H1 (cell line): ENCODE measurements at regions not wholly inside any gene's neighbourhood (a gene's known extent, or its start where the extent isn't known, plus 50 kb on each side); places are given as distances from the start of the nearest gene placed in this dataset.

Experiments used
- CTCF ChIA-PET: fragments of 300-600 bp; sonication (Branson Sonifier 250); formaldehyde crosslinking; loops from one replicate; lab custom pipeline; 2021; ENCODE audit not compliant: partially characterized antibody; lab: Charles Lee
- POLR2A ChIA-PET: fragments of 300-600 bp; sonication (Branson Sonifier 250); formaldehyde crosslinking; loops from one replicate; lab custom pipeline; 2021; ENCODE audit warnings: inconsistent platforms; ENCODE audit not compliant: partially characterized antibody; lab: Charles Lee
- DNase-seq, 2 experiments: peaks; one replicate each; pipeline versions ENCODE4 v3.0.0 to v3.0.0-alpha.2; 2010 to 2022; ENCODE audit warnings: low spot score in 2 of 2, low read depth in 1 of 2, mixed read lengths in 1 of 2
- FAIRE-seq: peaks from 2 replicates; lab custom pipeline; 2011; peaks lifted over from hg19 to GRCh38; lab: Jason Lieb, UNC
- H2AFZ ChIP-seq: 2 replicates; pipeline ENCODE4 v1.8.1; 2012; ENCODE audit warnings: low read length, inconsistent platforms
- H2AK5ac ChIP-seq: 2 replicates; pipeline ENCODE4 v1.6.1; 2013; ENCODE audit warnings: low read depth, low read length
- H2BK120ac ChIP-seq: replicated peaks from 2 replicates; pipeline ENCODE3; 2013; ENCODE audit warnings: low read depth, low read length, inconsistent platforms
- H2BK12ac ChIP-seq: 2 replicates; pipeline ENCODE4 v1.6.1; 2013; ENCODE audit warnings: low read depth, low read length
- H2BK15ac ChIP-seq: 2 replicates; pipeline ENCODE4 v1.6.1; 2013; ENCODE audit warnings: low read length
- H2BK20ac ChIP-seq: 2 replicates; pipeline ENCODE4 v1.6.1; 2013; ENCODE audit warnings: low read length
- H2BK5ac ChIP-seq: 2 replicates; pipeline ENCODE4 v1.6.1; 2013; ENCODE audit warnings: low read depth, low read length
- H3K14ac ChIP-seq: 2 replicates; pipeline ENCODE4 v1.6.1; 2013; ENCODE audit warnings: inconsistent platforms; ENCODE audit not compliant: insufficient read length
- H3K18ac ChIP-seq: 2 replicates; pipeline ENCODE4 v1.6.1; 2013; ENCODE audit warnings: low read length; ENCODE audit errors: extremely low read depth
- H3K23ac ChIP-seq: 2 replicates; pipeline ENCODE4 v1.6.1; 2013; ENCODE audit warnings: inconsistent platforms; ENCODE audit not compliant: insufficient read length
- H3K23me2 ChIP-seq: 2 replicates; pipeline ENCODE4 v1.6.1; 2013; ENCODE audit warnings: low read depth, low read length
- H3K27ac ChIP-seq: 2 replicates; pipeline ENCODE4 v1.6.1; 2011; ENCODE audit warnings: low read depth, low read length, inconsistent platforms
- H3K27me3 ChIP-seq, 4 experiments: replicated peaks in 1 of 4; 1 replicate in 1 of 4; 2 replicates in 3 of 4; pipeline versions ENCODE4 v1.6.1 to v1.8.1; 2011 to 2013; ENCODE audit warnings: low read length in 3 of 4, mild to moderate bottlenecking in 3 of 4, inconsistent platforms in 2 of 4, mixed read lengths in 2 of 4, moderate library complexity in 1 of 4; ENCODE audit not compliant: control insufficient read depth in 3 of 4, insufficient read depth in 3 of 4; ENCODE audit errors: extremely low read depth in 1 of 4
- H3K36me3 ChIP-seq, 4 experiments: 2 replicates each; pipeline versions ENCODE4 v1.6.1 to v1.8.1; 2011 to 2013; ENCODE audit warnings: mild to moderate bottlenecking in 4 of 4, low read length in 3 of 4, moderate library complexity in 2 of 4, control low read depth in 1 of 4, inconsistent platforms in 1 of 4; ENCODE audit not compliant: insufficient read depth in 4 of 4, control insufficient read depth in 2 of 4
- H3K4ac ChIP-seq: replicated peaks from 2 replicates; pipeline ENCODE3; 2013; ENCODE audit warnings: low read length, low read depth, mixed read lengths, inconsistent platforms; ENCODE audit not compliant: insufficient read length
- H3K4me1 ChIP-seq, 4 experiments: replicated peaks in 1 of 4; 1 replicate in 1 of 4; 2 replicates in 3 of 4; pipeline versions ENCODE4 v1.6.1 to v1.8.1; 2011 to 2013; ENCODE audit warnings: low read length in 3 of 4, inconsistent platforms in 2 of 4, mixed read lengths in 1 of 4; ENCODE audit not compliant: insufficient read depth in 4 of 4, control insufficient read depth in 3 of 4
- H3K4me2 ChIP-seq, 2 experiments: 2 replicates each; pipeline versions ENCODE4 v1.6.1 to v1.8.1; 2011 to 2013; ENCODE audit warnings: low read depth in 2 of 2, low read length in 2 of 2, control low read depth in 1 of 2, inconsistent platforms in 1 of 2, mild to moderate bottlenecking in 1 of 2; ENCODE audit not compliant: insufficient read depth in 1 of 2
- H3K4me3 ChIP-seq, 4 experiments: fragments of 200-600, 300-600 bp in 1 of 4; sonication (generic), shearing (Covaris generic), sonication (Bioruptor Twin) in 1 of 4; 2 replicates each; pipeline versions ENCODE4 v1.5.1 to v1.8.1; 2011 to 2016; ENCODE audit warnings: low read length in 4 of 4, low read depth in 3 of 4, control low read depth in 2 of 4, inconsistent platforms in 2 of 4, mild to moderate bottlenecking in 2 of 4, mixed read lengths in 1 of 4, moderate library complexity in 1 of 4; ENCODE audit not compliant: insufficient read depth in 2 of 4; ENCODE audit errors: extremely low read depth in 1 of 4
- H3K56ac ChIP-seq: replicated peaks from 2 replicates; pipeline ENCODE3; 2013; ENCODE audit warnings: low read depth, mild to moderate bottlenecking, mixed read lengths, low read length, inconsistent platforms; ENCODE audit not compliant: insufficient read length
- H3K79me1 ChIP-seq: 2 replicates; pipeline ENCODE4 v1.6.1; 2013; ENCODE audit warnings: low read depth, low read length, control low read depth
- H3K79me2 ChIP-seq, 2 experiments: 2 replicates each; pipeline versions ENCODE4 v1.6.1 to v1.8.1; 2012 to 2013; ENCODE audit warnings: low read length in 2 of 2, mild to moderate bottlenecking in 2 of 2, inconsistent platforms in 1 of 2; ENCODE audit not compliant: insufficient read depth in 2 of 2, control insufficient read depth in 1 of 2
- H3K9ac ChIP-seq, 4 experiments: replicated peaks in 1 of 4; 1 replicate in 1 of 4; 2 replicates in 3 of 4; pipeline versions ENCODE4 v1.6.1 to v1.8.1; 2011 to 2013; ENCODE audit warnings: low read depth in 3 of 4, low read length in 3 of 4, control low read depth in 2 of 4, mild to moderate bottlenecking in 2 of 4, moderate library complexity in 2 of 4, inconsistent platforms in 1 of 4; ENCODE audit errors: extremely low read depth in 1 of 4
- H3K9me3 ChIP-seq, 2 experiments: 2 replicates each; pipeline versions ENCODE4 v1.6.1 to v1.8.1; 2012 to 2013; ENCODE audit warnings: mild to moderate bottlenecking in 2 of 2, moderate library complexity in 2 of 2, control low read depth in 1 of 2, inconsistent platforms in 1 of 2, low read depth in 1 of 2, low read length in 1 of 2, mixed read lengths in 1 of 2; ENCODE audit not compliant: insufficient read depth in 2 of 2
- H4K20me1 ChIP-seq, 2 experiments: replicated peaks in 1 of 2; 2 replicates each; pipeline versions ENCODE3 to v1.8.1; 2011 to 2013; ENCODE audit warnings: inconsistent platforms in 2 of 2, low read length in 2 of 2, mild to moderate bottlenecking in 1 of 2; ENCODE audit not compliant: insufficient read depth in 2 of 2, control insufficient read depth in 1 of 2
- H4K5ac ChIP-seq: 2 replicates; pipeline ENCODE4 v1.6.1; 2013; ENCODE audit warnings: low read length, low read depth, mixed read lengths, inconsistent platforms; ENCODE audit not compliant: insufficient read length
- H4K8ac ChIP-seq: 2 replicates; pipeline ENCODE4 v1.8.0; 2013; ENCODE audit warnings: mild to moderate bottlenecking, moderate library complexity, low read length, inconsistent platforms; ENCODE audit not compliant: insufficient read depth; ENCODE audit errors: extremely low read depth
- H4K91ac ChIP-seq: replicated peaks from 2 replicates; pipeline ENCODE3; 2013; ENCODE audit warnings: low read length, mixed read lengths, inconsistent platforms; ENCODE audit not compliant: insufficient read length
- ASH2L ChIP-seq: fragments of 200-600, 300-600 bp; sonication (generic); IDR thresholded peaks from one replicate; pipeline ENCODE4 v1.7.1; 2017; ENCODE audit warnings: low read length
- BRCA1 ChIP-seq: IDR thresholded peaks from 2 replicates; pipeline ENCODE4 v1.6.1; 2012; ENCODE audit warnings: low read depth, low read length, improper control_type of control experiment
- EZH2 ChIP-seq: fragments of 200-600 bp; sonication (generic); IDR thresholded peaks from 2 replicates; pipeline ENCODE4 v1.7.1; 2012; ENCODE audit warnings: low read depth, mild to moderate bottlenecking, moderate library complexity, low read length, inconsistent platforms; ENCODE audit not compliant: severe bottlenecking
- FOSL1 ChIP-seq: IDR thresholded peaks from 2 replicates; pipeline ENCODE4 v1.6.1; 2011; ENCODE audit warnings: mild to moderate bottlenecking, low read depth, low read length, moderate library complexity; ENCODE audit not compliant: insufficient read depth
- GTF2F1 ChIP-seq: IDR thresholded peaks from 2 replicates; pipeline ENCODE4 v1.6.1; 2012; ENCODE audit warnings: low read depth, low read length, improper control_type of control experiment, borderline replicate concordance
- HDAC2 ChIP-seq, 2 experiments: fragments of 300-600 bp in 1 of 2; sonication (generic) in 1 of 2; IDR thresholded peaks; 2 replicates each; pipeline ENCODE4 v1.6.1; 2011 to 2012; ENCODE audit warnings: low read depth in 2 of 2, low read length in 2 of 2, mild to moderate bottlenecking in 2 of 2, moderate library complexity in 2 of 2, borderline replicate concordance in 1 of 2, inconsistent platforms in 1 of 2
- JUN ChIP-seq: IDR thresholded peaks from 2 replicates; pipeline ENCODE4 v1.6.1; 2011; ENCODE audit warnings: low read depth, mild to moderate bottlenecking, improper control_type of control experiment, low read length
- NANOG ChIP-seq: IDR thresholded peaks from 2 replicates; pipeline ENCODE4 v1.6.1; 2011; ENCODE audit warnings: low read length, low read depth, mild to moderate bottlenecking, inconsistent platforms; ENCODE audit not compliant: insufficient read depth, poor library complexity, severe bottlenecking
- PHF8 ChIP-seq: fragments of 200-600 bp; sonication (generic); conservative IDR thresholded peaks from 2 replicates; pipeline ENCODE4 v1.7.1; 2012; ENCODE audit warnings: low read depth, mild to moderate bottlenecking, inconsistent platforms, low read length, moderate library complexity
- SAP30 ChIP-seq: fragments of 300-600 bp; sonication (generic); IDR thresholded peaks from 2 replicates; pipeline ENCODE4 v1.7.1; 2012; ENCODE audit warnings: low read length, moderate library complexity, mild to moderate bottlenecking, inconsistent platforms; ENCODE audit not compliant: insufficient read depth, insufficient replicate concordance
- SIN3A ChIP-seq, 2 experiments: IDR thresholded peaks in 1 of 2; conservative IDR thresholded peaks in 1 of 2; 2 replicates each; pipeline ENCODE4 v1.6.1; 2011 to 2012; ENCODE audit warnings: low read length in 2 of 2, improper control_type of control experiment in 1 of 2, low read depth in 1 of 2, mild to moderate bottlenecking in 1 of 2
- SIX5 ChIP-seq: IDR thresholded peaks from 2 replicates; pipeline ENCODE4 v1.6.1; 2011; ENCODE audit warnings: mild to moderate bottlenecking, low read depth, low read length
- SP1 ChIP-seq: IDR thresholded peaks from 2 replicates; pipeline ENCODE4 v1.6.1; 2011; ENCODE audit warnings: low read depth, low read length
- SUZ12 ChIP-seq: fragments of 200-600 bp; sonication (generic); IDR thresholded peaks from 2 replicates; pipeline ENCODE4 v1.6.1; 2012; ENCODE audit warnings: mild to moderate bottlenecking, inconsistent platforms, low read length, moderate library complexity, mixed read lengths
- TAF1 ChIP-seq: IDR thresholded peaks from 2 replicates; pipeline ENCODE4 v1.6.1; 2011; ENCODE audit warnings: mild to moderate bottlenecking, low read depth, low read length
- WGBS, 2 experiments: shearing (Covaris generic) in 1 of 2; methylation state at CpG; one replicate each; pipeline versions ENCODE4 v1.1.6 to v1.1.7; 2013 to 2015; ENCODE audit warnings: low lambda C conversion rate in 2 of 2, mixed read lengths in 2 of 2, inconsistent platforms in 1 of 2, low coverage in 1 of 2, missing lambda C conversion rate in 1 of 2; ENCODE audit not compliant: insufficient replicate concordance in 2 of 2, insufficient coverage in 1 of 2, insufficient read length in 1 of 2; ENCODE audit errors: extremely low coverage in 1 of 2, missing lambda C conversion rate in 1 of 2; 5-methylcytosine and 5-hydroxymethylcytosine counted together

DNA sequence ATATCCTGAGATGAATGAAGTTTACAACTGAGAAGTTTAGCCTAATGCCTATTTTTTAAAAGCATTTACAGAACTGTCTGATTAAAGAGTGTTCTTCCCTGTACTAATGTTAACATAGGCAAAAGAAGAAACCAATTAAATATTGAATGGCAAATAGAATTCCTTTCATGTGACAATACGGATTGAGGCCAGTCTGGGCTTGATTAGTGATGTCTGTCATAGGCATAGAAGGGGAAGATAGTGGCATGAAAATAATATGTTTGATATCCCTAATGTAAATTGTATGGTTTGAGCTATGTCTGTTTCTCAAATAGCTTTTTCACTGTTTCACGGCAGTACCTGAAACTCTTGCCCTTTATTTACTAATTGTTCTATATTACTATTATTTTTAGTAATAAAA is 443.1 kb upstream of the CLINT1 start:
- 85% methylated on average over 2 of the region's 2 CpGs; no CpG with 5 or more reads in 1 of the 2 experiments for WGBS, 2 experiments
- H3K9ac ChIP-seq = no peak overlapping the region
- H2AK5ac ChIP-seq = no peak overlapping the region
- no peaks in the 10 kb centered on the region for H3K79me2 ChIP-seq
- no peak overlapping the region for H2BK12ac ChIP-seq
- H3K23ac ChIP-seq = no peak overlapping the region
- ChIA-PET CTCF (no interaction called here), POLR2A (no interaction called here)
- H3K79me1 ChIP-seq = no peaks in the 10 kb centered on the region
- H3K4me1 ChIP-seq = peaks cover 0 to 5% (median 0%) of the 10 kb centered on the region in 4 experiments; a peak in 2 of 7 replicates
- no peak overlapping the region for H2AFZ ChIP-seq
- no peaks in the 10 kb centered on the region for H3K9me3 ChIP-seq
- H3K4ac ChIP-seq = no peak overlapping the region
- H4K20me1 ChIP-seq = no peaks in the 10 kb centered on the region
- H3K23me2 ChIP-seq = no peaks in the 10 kb centered on the region
- no peaks in the 10 kb centered on the region; a peak in 1 of 8 replicates for H3K36me3 ChIP-seq
- H2BK20ac ChIP-seq = no peak overlapping the region
- FAIRE-seq = no peak
- no peak overlapping the region for H2BK15ac ChIP-seq
- no peak overlapping the region for H4K91ac ChIP-seq
- no peak overlapping the region for H3K4me3 ChIP-seq
- no peaks in the 10 kb centered on the region for H3K27me3 ChIP-seq
- no peak overlapping the region for H3K4me2 ChIP-seq
- no peak overlapping the region for H3K56ac ChIP-seq
- H4K8ac ChIP-seq = no peak overlapping the region
- H2BK120ac ChIP-seq = no peak overlapping the region
- no peak overlapping the region for H3K18ac ChIP-seq
- DNase-seq = no peak
- no peak overlapping the region for H4K5ac ChIP-seq
- H3K27ac ChIP-seq = no peak overlapping the region
- H2BK5ac ChIP-seq = no peak overlapping the region
- no peak overlapping the region for H3K14ac ChIP-seq
- TF ChIP-seq GTF2F1 = no peak
- TF ChIP-seq ASH2L = no peak
- no peak for TF ChIP-seq SAP30
- TF ChIP-seq SP1 = no peak
- no peak for TF ChIP-seq SIX5
- TF ChIP-seq EZH2 = no peak
- no peak for TF ChIP-seq SUZ12
- TF ChIP-seq TAF1 = no peak
- no peak for TF ChIP-seq NANOG
- no peak for TF ChIP-seq BRCA1
- no peak for TF ChIP-seq JUN
- TF ChIP-seq HDAC2 (IDR thresholded peaks at IDR 0.05; ENCODE audit: borderline replicate concordance in 1 of 2, low read depth in 2 of 2, low read length in 2 of 2) = no peak
- no peak for TF ChIP-seq FOSL1
- no peak for TF ChIP-seq PHF8
- TF ChIP-seq SIN3A (conservative IDR thresholded peaks at IDR 0.05 in 1 of 2, IDR thresholded peaks at IDR 0.05 in 1 of 2; ENCODE audit: low read depth in 1 of 2, low read length in 2 of 2) = no peak
